DND-41 (cell line): ENCODE measurements at regions not wholly inside any gene's neighbourhood (a gene's known extent, or its start where the extent isn't known, plus 50 kb on each side); places are given as distances from the start of the nearest gene placed in this dataset.

Source experiments
- ATAC-seq: fragments of 200-7000 bp; cut with Tn5 transposase; 3 replicates; pipeline ENCODE4 v1.9.1; 2021; ENCODE audit warnings: low read depth; ENCODE audit not compliant: insufficient read depth
- DNase-seq: peaks from one replicate; pipeline ENCODE4 v3.0.0-alpha.2; 2020
- H2AFZ ChIP-seq: 2 replicates; pipeline ENCODE4 v1.6.0; 2012; ENCODE audit warnings: low read depth, low read length
- H3K27ac ChIP-seq: 2 replicates; pipeline ENCODE4 v1.5.1; 2012; ENCODE audit warnings: low read length, inconsistent platforms
- H3K27me3 ChIP-seq: fragments of 200-600 bp; sonication (generic); 2 replicates; pipeline ENCODE4 v1.6.0; 2012; ENCODE audit warnings: low read length, mild to moderate bottlenecking, inconsistent platforms; ENCODE audit not compliant: insufficient read depth, poor library complexity
- H3K36me3 ChIP-seq: 2 replicates; pipeline ENCODE4 v1.5.1; 2012; ENCODE audit warnings: low read length, inconsistent platforms; ENCODE audit not compliant: insufficient read depth
- H3K4me1 ChIP-seq: 2 replicates; pipeline ENCODE4 v1.5.1; 2012; ENCODE audit warnings: mild to moderate bottlenecking, low read length; ENCODE audit not compliant: insufficient read depth
- H3K4me2 ChIP-seq: 2 replicates; pipeline ENCODE4 v1.6.0; 2012; ENCODE audit warnings: mild to moderate bottlenecking, moderate library complexity, low read length, inconsistent platforms; ENCODE audit not compliant: insufficient read depth
- H3K4me3 ChIP-seq, 2 experiments: fragments of 200-600 bp in 1 of 2; shearing (Covaris generic) in 1 of 2; 2 replicates each; pipeline ENCODE4 v1.5.1; 2012 to 2016; ENCODE audit warnings: inconsistent platforms in 2 of 2, low read length in 2 of 2, mild to moderate bottlenecking in 2 of 2, low read depth in 1 of 2, moderate library complexity in 1 of 2
- H3K79me2 ChIP-seq: 2 replicates; pipeline ENCODE4 v1.6.0; 2012; ENCODE audit warnings: low read length, inconsistent platforms; ENCODE audit not compliant: insufficient read depth
- H3K9ac ChIP-seq: 2 replicates; pipeline ENCODE4 v1.6.0; 2012; ENCODE audit warnings: low read depth, mild to moderate bottlenecking, inconsistent platforms, low read length, moderate library complexity
- H3K9me3 ChIP-seq: 2 replicates; pipeline ENCODE4 v1.5.1; 2012; ENCODE audit warnings: low read length, moderate library complexity, mild to moderate bottlenecking, inconsistent platforms; ENCODE audit not compliant: insufficient read depth, severe bottlenecking
- H4K20me1 ChIP-seq: 2 replicates; pipeline ENCODE4 v1.6.0; 2012; ENCODE audit warnings: low read length; ENCODE audit not compliant: insufficient read depth
- CTCF ChIP-seq: IDR thresholded peaks from 2 replicates; pipeline ENCODE4 v1.5.1; 2012; ENCODE audit warnings: borderline replicate concordance, low read length, moderate library complexity, mild to moderate bottlenecking; ENCODE audit not compliant: poor library complexity, severe bottlenecking; ENCODE audit errors: extremely low read depth
- EZH2 ChIP-seq: IDR thresholded peaks from 3 replicates; pipeline ENCODE4 v1.6.1; 2012; ENCODE audit warnings: borderline replicate concordance, low read depth, mild to moderate bottlenecking, moderate library complexity, low read length, inconsistent platforms; ENCODE audit not compliant: severe bottlenecking

GRCh38 chr11:119957951-119958350 lies 180.0 kb downstream of the TRIM29 start:
- Histone ChIP-seq H3K9ac (no peak overlapping the region), H3K36me3 (no peaks in the 10 kb centered on the region), H3K9me3 (no peaks in the 10 kb centered on the region), H3K27me3 (peaks cover 6% of the 10 kb centered on the region), H3K4me3 (no peak overlapping the region), H2AFZ (no peak overlapping the region), H3K27ac (no peak overlapping the region), H4K20me1 (no peaks in the 10 kb centered on the region), H3K79me2 (no peaks in the 10 kb centered on the region), H3K4me1 (no peaks in the 10 kb centered on the region), H3K4me2 (no peak overlapping the region)
- DNase-seq, result no peak
- no peak for TF ChIP-seq EZH2
- no peak for TF ChIP-seq CTCF
- no peak for ATAC-seq

- H3K9ac ChIP-seq, result no peak overlapping the region
- H3K27me3 ChIP-seq, result peaks cover 6% of the 10 kb centered on the region
- H4K20me1 ChIP-seq, result no peaks in the 10 kb centered on the region
- no peaks in the 10 kb centered on the region for H3K4me1 ChIP-seq
- no peak overlapping the region for H2AFZ ChIP-seq
- no peaks in the 10 kb centered on the region for H3K9me3 ChIP-seq
- H3K27ac ChIP-seq, result no peak overlapping the region
- no peak overlapping the region for H3K4me2 ChIP-seq
- TF ChIP-seq EZH2, result no peak
- TF ChIP-seq CTCF, result no peak
- H3K4me3 ChIP-seq, result no peak overlapping the region
- DNase-seq, result no peak
- ATAC-seq, result no peak
- no peaks in the 10 kb centered on the region for H3K79me2 ChIP-seq
- no peaks in the 10 kb centered on the region for H3K36me3 ChIP-seq
Measured at GRCh38 chr11:119952441-119952840, 185.5 kb downstream of the TRIM29 start.

- Histone ChIP-seq H3K4me1 (no peaks in the 10 kb centered on the region), H3K36me3 (no peaks in the 10 kb centered on the region), H3K4me2 (no peak overlapping the region), H3K79me2 (no peaks in the 10 kb centered on the region), H2AFZ (no peak overlapping the region), H3K9ac (no peak overlapping the region), H4K20me1 (no peaks in the 10 kb centered on the region), H3K27me3 (peaks cover 5% of the 10 kb centered on the region), H3K27ac (no peak overlapping the region), H3K4me3 (no peak overlapping the region), H3K9me3 (no peaks in the 10 kb centered on the region)
- no peak for ATAC-seq
- TF ChIP-seq EZH2 (no peak), CTCF (no peak)
- DNase-seq, result no peak
Measured at GRCh38 chr11:119943298-119943655, 194.6 kb downstream of the TRIM29 start.
